ENCODE measurements at regions not wholly inside any gene's neighbourhood (a gene's known extent, or its start where the extent isn't known, plus 50 kb on each side); places are given as distances from the start of the nearest gene placed in this dataset.

DNA sequence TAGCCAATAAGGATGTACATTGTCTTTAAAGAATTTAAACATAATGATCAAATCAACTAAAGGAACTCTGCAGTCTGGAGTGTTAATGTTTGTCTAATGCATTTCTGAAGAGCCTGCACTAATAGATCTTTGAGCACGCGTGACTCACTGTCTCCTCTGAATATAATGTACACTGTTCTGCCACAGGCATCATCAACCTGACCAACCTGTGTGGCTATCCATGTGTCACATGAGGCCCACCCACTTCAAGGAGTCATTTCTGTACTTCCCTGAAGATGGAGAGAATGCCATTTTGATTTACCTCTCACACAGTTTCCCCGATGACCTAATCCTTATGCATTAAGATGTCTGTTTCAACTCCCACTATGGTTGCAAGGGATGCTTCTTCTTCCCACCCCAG lies 434.0 kb upstream of the SPHKAP start:
- TF ChIP-seq EZH2 (IDR thresholded peaks at IDR 0.05; ENCODE audit: insufficient read depth, poor library complexity, severe bottlenecking) = no peak
- TF ChIP-seq EZH2phosphoT487 (IDR thresholded peaks at IDR 0.05; ENCODE audit: insufficient read depth, low read depth) = no peak
